H1 (cell line): ENCODE measurements at regions not wholly inside any gene's neighbourhood (a gene's known extent, or its start where the extent isn't known, plus 50 kb on each side); places are given as distances from the start of the nearest gene placed in this dataset.

Experiments used
- CTCF ChIA-PET: fragments of 300-600 bp; sonication (Branson Sonifier 250); formaldehyde crosslinking; loops from one replicate; lab custom pipeline; 2021; ENCODE audit not compliant: partially characterized antibody; lab: Charles Lee
- POLR2A ChIA-PET: fragments of 300-600 bp; sonication (Branson Sonifier 250); formaldehyde crosslinking; loops from one replicate; lab custom pipeline; 2021; ENCODE audit warnings: inconsistent platforms; ENCODE audit not compliant: partially characterized antibody; lab: Charles Lee
- DNase-seq, 2 experiments: peaks; one replicate each; pipeline versions ENCODE4 v3.0.0 to v3.0.0-alpha.2; 2010 to 2022; ENCODE audit warnings: low spot score in 2 of 2, low read depth in 1 of 2, mixed read lengths in 1 of 2
- FAIRE-seq: peaks from 2 replicates; lab custom pipeline; 2011; peaks lifted over from hg19 to GRCh38; lab: Jason Lieb, UNC
- H2AFZ ChIP-seq: 2 replicates; pipeline ENCODE4 v1.8.1; 2012; ENCODE audit warnings: low read length, inconsistent platforms
- H2AK5ac ChIP-seq: 2 replicates; pipeline ENCODE4 v1.6.1; 2013; ENCODE audit warnings: low read depth, low read length
- H2BK120ac ChIP-seq: replicated peaks from 2 replicates; pipeline ENCODE3; 2013; ENCODE audit warnings: low read depth, low read length, inconsistent platforms
- H2BK12ac ChIP-seq: 2 replicates; pipeline ENCODE4 v1.6.1; 2013; ENCODE audit warnings: low read depth, low read length
- H2BK15ac ChIP-seq: 2 replicates; pipeline ENCODE4 v1.6.1; 2013; ENCODE audit warnings: low read length
- H2BK20ac ChIP-seq: 2 replicates; pipeline ENCODE4 v1.6.1; 2013; ENCODE audit warnings: low read length
- H2BK5ac ChIP-seq: 2 replicates; pipeline ENCODE4 v1.6.1; 2013; ENCODE audit warnings: low read depth, low read length
- H3K14ac ChIP-seq: 2 replicates; pipeline ENCODE4 v1.6.1; 2013; ENCODE audit warnings: inconsistent platforms; ENCODE audit not compliant: insufficient read length
- H3K18ac ChIP-seq: 2 replicates; pipeline ENCODE4 v1.6.1; 2013; ENCODE audit warnings: low read length; ENCODE audit errors: extremely low read depth
- H3K23ac ChIP-seq: 2 replicates; pipeline ENCODE4 v1.6.1; 2013; ENCODE audit warnings: inconsistent platforms; ENCODE audit not compliant: insufficient read length
- H3K23me2 ChIP-seq: 2 replicates; pipeline ENCODE4 v1.6.1; 2013; ENCODE audit warnings: low read depth, low read length
- H3K27ac ChIP-seq: 2 replicates; pipeline ENCODE4 v1.6.1; 2011; ENCODE audit warnings: low read depth, low read length, inconsistent platforms
- H3K27me3 ChIP-seq, 4 experiments: replicated peaks in 1 of 4; 1 replicate in 1 of 4; 2 replicates in 3 of 4; pipeline versions ENCODE4 v1.6.1 to v1.8.1; 2011 to 2013; ENCODE audit warnings: low read length in 3 of 4, mild to moderate bottlenecking in 3 of 4, inconsistent platforms in 2 of 4, mixed read lengths in 2 of 4, moderate library complexity in 1 of 4; ENCODE audit not compliant: control insufficient read depth in 3 of 4, insufficient read depth in 3 of 4; ENCODE audit errors: extremely low read depth in 1 of 4
- H3K36me3 ChIP-seq, 4 experiments: 2 replicates each; pipeline versions ENCODE4 v1.6.1 to v1.8.1; 2011 to 2013; ENCODE audit warnings: mild to moderate bottlenecking in 4 of 4, low read length in 3 of 4, moderate library complexity in 2 of 4, control low read depth in 1 of 4, inconsistent platforms in 1 of 4; ENCODE audit not compliant: insufficient read depth in 4 of 4, control insufficient read depth in 2 of 4
- H3K4ac ChIP-seq: replicated peaks from 2 replicates; pipeline ENCODE3; 2013; ENCODE audit warnings: low read length, low read depth, mixed read lengths, inconsistent platforms; ENCODE audit not compliant: insufficient read length
- H3K4me1 ChIP-seq, 4 experiments: replicated peaks in 1 of 4; 1 replicate in 1 of 4; 2 replicates in 3 of 4; pipeline versions ENCODE4 v1.6.1 to v1.8.1; 2011 to 2013; ENCODE audit warnings: low read length in 3 of 4, inconsistent platforms in 2 of 4, mixed read lengths in 1 of 4; ENCODE audit not compliant: insufficient read depth in 4 of 4, control insufficient read depth in 3 of 4
- H3K4me2 ChIP-seq, 2 experiments: 2 replicates each; pipeline versions ENCODE4 v1.6.1 to v1.8.1; 2011 to 2013; ENCODE audit warnings: low read depth in 2 of 2, low read length in 2 of 2, control low read depth in 1 of 2, inconsistent platforms in 1 of 2, mild to moderate bottlenecking in 1 of 2; ENCODE audit not compliant: insufficient read depth in 1 of 2
- H3K4me3 ChIP-seq, 4 experiments: fragments of 200-600, 300-600 bp in 1 of 4; sonication (generic), shearing (Covaris generic), sonication (Bioruptor Twin) in 1 of 4; 2 replicates each; pipeline versions ENCODE4 v1.5.1 to v1.8.1; 2011 to 2016; ENCODE audit warnings: low read length in 4 of 4, low read depth in 3 of 4, control low read depth in 2 of 4, inconsistent platforms in 2 of 4, mild to moderate bottlenecking in 2 of 4, mixed read lengths in 1 of 4, moderate library complexity in 1 of 4; ENCODE audit not compliant: insufficient read depth in 2 of 4; ENCODE audit errors: extremely low read depth in 1 of 4
- H3K56ac ChIP-seq: replicated peaks from 2 replicates; pipeline ENCODE3; 2013; ENCODE audit warnings: low read depth, mild to moderate bottlenecking, mixed read lengths, low read length, inconsistent platforms; ENCODE audit not compliant: insufficient read length
- H3K79me1 ChIP-seq: 2 replicates; pipeline ENCODE4 v1.6.1; 2013; ENCODE audit warnings: low read depth, low read length, control low read depth
- H3K79me2 ChIP-seq, 2 experiments: 2 replicates each; pipeline versions ENCODE4 v1.6.1 to v1.8.1; 2012 to 2013; ENCODE audit warnings: low read length in 2 of 2, mild to moderate bottlenecking in 2 of 2, inconsistent platforms in 1 of 2; ENCODE audit not compliant: insufficient read depth in 2 of 2, control insufficient read depth in 1 of 2
- H3K9ac ChIP-seq, 4 experiments: replicated peaks in 1 of 4; 1 replicate in 1 of 4; 2 replicates in 3 of 4; pipeline versions ENCODE4 v1.6.1 to v1.8.1; 2011 to 2013; ENCODE audit warnings: low read depth in 3 of 4, low read length in 3 of 4, control low read depth in 2 of 4, mild to moderate bottlenecking in 2 of 4, moderate library complexity in 2 of 4, inconsistent platforms in 1 of 4; ENCODE audit errors: extremely low read depth in 1 of 4
- H3K9me3 ChIP-seq, 2 experiments: 2 replicates each; pipeline versions ENCODE4 v1.6.1 to v1.8.1; 2012 to 2013; ENCODE audit warnings: mild to moderate bottlenecking in 2 of 2, moderate library complexity in 2 of 2, control low read depth in 1 of 2, inconsistent platforms in 1 of 2, low read depth in 1 of 2, low read length in 1 of 2, mixed read lengths in 1 of 2; ENCODE audit not compliant: insufficient read depth in 2 of 2
- H4K20me1 ChIP-seq, 2 experiments: replicated peaks in 1 of 2; 2 replicates each; pipeline versions ENCODE3 to v1.8.1; 2011 to 2013; ENCODE audit warnings: inconsistent platforms in 2 of 2, low read length in 2 of 2, mild to moderate bottlenecking in 1 of 2; ENCODE audit not compliant: insufficient read depth in 2 of 2, control insufficient read depth in 1 of 2
- H4K5ac ChIP-seq: 2 replicates; pipeline ENCODE4 v1.6.1; 2013; ENCODE audit warnings: low read length, low read depth, mixed read lengths, inconsistent platforms; ENCODE audit not compliant: insufficient read length
- H4K8ac ChIP-seq: 2 replicates; pipeline ENCODE4 v1.8.0; 2013; ENCODE audit warnings: mild to moderate bottlenecking, moderate library complexity, low read length, inconsistent platforms; ENCODE audit not compliant: insufficient read depth; ENCODE audit errors: extremely low read depth
- H4K91ac ChIP-seq: replicated peaks from 2 replicates; pipeline ENCODE3; 2013; ENCODE audit warnings: low read length, mixed read lengths, inconsistent platforms; ENCODE audit not compliant: insufficient read length
- NRF1 ChIP-seq: IDR thresholded peaks from 2 replicates; pipeline ENCODE4 v1.6.1; 2011; ENCODE audit warnings: mild to moderate bottlenecking, low read depth, low read length, improper control_type of control experiment
- SP4 ChIP-seq: IDR thresholded peaks from 2 replicates; pipeline ENCODE4 v1.6.1; 2012; ENCODE audit warnings: low read length, inconsistent platforms
- WGBS, 2 experiments: shearing (Covaris generic) in 1 of 2; methylation state at CpG; one replicate each; pipeline versions ENCODE4 v1.1.6 to v1.1.7; 2013 to 2015; ENCODE audit warnings: low lambda C conversion rate in 2 of 2, mixed read lengths in 2 of 2, inconsistent platforms in 1 of 2, low coverage in 1 of 2, missing lambda C conversion rate in 1 of 2; ENCODE audit not compliant: insufficient replicate concordance in 2 of 2, insufficient coverage in 1 of 2, insufficient read length in 1 of 2; ENCODE audit errors: extremely low coverage in 1 of 2, missing lambda C conversion rate in 1 of 2; 5-methylcytosine and 5-hydroxymethylcytosine counted together

DNA sequence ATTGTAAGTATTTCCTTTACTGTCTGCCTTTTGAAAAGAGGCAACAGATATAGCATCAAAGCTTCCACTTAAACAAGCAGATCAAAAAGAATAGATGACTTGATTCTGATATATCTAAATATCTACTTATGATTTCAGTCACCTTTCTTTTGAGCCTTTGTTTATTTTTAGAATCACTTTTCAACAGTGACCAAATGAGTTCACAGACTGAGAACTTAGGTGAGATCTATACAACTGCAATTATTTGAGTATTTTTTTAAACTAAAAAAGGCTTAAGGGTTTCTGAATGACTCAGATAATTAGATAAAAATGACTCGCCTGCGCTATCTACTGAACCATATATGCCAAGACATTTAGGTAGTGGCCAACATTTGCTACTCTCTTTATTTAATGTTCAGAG, 166.7 kb upstream of the KCNIP4 start:
- H3K27ac ChIP-seq: no peak overlapping the region
- no peak for DNase-seq
- no peak overlapping the region for H2BK12ac ChIP-seq
- no peak overlapping the region for H3K9ac ChIP-seq
- no peak overlapping the region for H3K18ac ChIP-seq
- H3K36me3 ChIP-seq: no peaks in the 10 kb centered on the region
- FAIRE-seq: no peak
- CTCF ChIA-PET: interaction anchor here (1.0 to 1.5 kb wide), 4 partner anchors 16 to 166 kb away, joined by 3 read pairs; partner anchors contain the start of gene KCNIP4
- no peak overlapping the region for H2BK20ac ChIP-seq
- H4K91ac ChIP-seq: no peak overlapping the region
- no peak overlapping the region for H3K56ac ChIP-seq
- H3K14ac ChIP-seq: no peak overlapping the region
- H4K5ac ChIP-seq: no peak overlapping the region
- H3K9me3 ChIP-seq: no peaks in the 10 kb centered on the region
- 93% methylated on average over 2 of the region's 2 CpGs; no CpG with 5 or more reads in 1 of the 2 experiments for WGBS, 2 experiments
- no peaks in the 10 kb centered on the region for H3K4me1 ChIP-seq
- no peak overlapping the region for H2BK5ac ChIP-seq
- H3K4me2 ChIP-seq: no peak overlapping the region
- no peaks in the 10 kb centered on the region for H3K79me1 ChIP-seq
- no peaks in the 10 kb centered on the region for H3K23me2 ChIP-seq
- no peaks in the 10 kb centered on the region for H3K79me2 ChIP-seq
- H3K23ac ChIP-seq: no peak overlapping the region
- H4K20me1 ChIP-seq: no peaks in the 10 kb centered on the region
- no peak overlapping the region for H2BK15ac ChIP-seq
- H4K8ac ChIP-seq: no peak overlapping the region
- H3K27me3 ChIP-seq: no peaks in the 10 kb centered on the region
- H2BK120ac ChIP-seq: no peak overlapping the region
- POLR2A ChIA-PET: no interaction called here
- no peak overlapping the region for H2AK5ac ChIP-seq
- no peak overlapping the region for H3K4me3 ChIP-seq
- H2AFZ ChIP-seq: no peak overlapping the region
- H3K4ac ChIP-seq: no peak overlapping the region
- TF ChIP-seq NRF1: no peak
- TF ChIP-seq SP4: no peak
